HG02642 (cell line): ENCODE measurements at regions not wholly inside any gene's neighbourhood (a gene's known extent, or its start where the extent isn't known, plus 50 kb on each side); places are given as distances from the start of the nearest gene placed in this dataset.
"Not testable (repeated sequence)": the region's sequence is repeated elsewhere in the genome, so short reads cannot be mapped to it uniquely, and the experiment has no call there.

ENCODE experiments used
- ATAC-seq: cut with Tn5 transposase; IDR thresholded peaks from one replicate; pipeline ENCODE4 v1.9.1; 2021; ENCODE audit warnings: mild to moderate bottlenecking; ENCODE audit not compliant: unreplicated experiment, poor library complexity

- peak; percentile 66 for ATAC-seq
Observed at GRCh38 chr17:72560303-72561247, 439.8 kb downstream of the SOX9 start.

- ATAC-seq = no peak
Observed at GRCh38 chr17:72561266-72561665, 440.4 kb downstream of the SOX9 start.

GRCh38 chr17:72561680-72562079 is 440.9 kb downstream of the SOX9 start:
- ATAC-seq = no peak

GRCh38 chr17:72562615-72563188 is 441.9 kb downstream of the SOX9 start:
- no peak for ATAC-seq

GRCh38 chr17:72563952-72564351 is 443.1 kb downstream of the SOX9 start:
- ATAC-seq = no peak

- no peak for ATAC-seq
Observed at GRCh38 chr17:72565006-72565405, 444.2 kb downstream of the SOX9 start.

- no peak for ATAC-seq
Observed at GRCh38 chr17:72565758-72566157, 444.9 kb downstream of the SOX9 start.

- no peak for ATAC-seq
Observed at GRCh38 chr17:72566671-72567484, 446.1 kb downstream of the SOX9 start.

GRCh38 chr17:72567774-72568173 is 447.0 kb downstream of the SOX9 start:
- ATAC-seq = no peak

- ATAC-seq = no peak
Observed at GRCh38 chr17:72569148-72569946, 448.5 kb downstream of the SOX9 start.

- no peak for ATAC-seq
Observed at GRCh38 chr17:72571813-72572396, 451.1 kb downstream of the SOX9 start.

- ATAC-seq = no peak
Observed at GRCh38 chr17:72572604-72573491, 452.0 kb downstream of the SOX9 start.

GRCh38 chr17:72573492-72573801 is 452.6 kb downstream of the SOX9 start:
- not testable (repeated sequence) for ATAC-seq

GRCh38 chr17:72574675-72575510 is 454.1 kb downstream of the SOX9 start:
- no peak for ATAC-seq

GRCh38 chr17:72575542-72576233 is 454.9 kb downstream of the SOX9 start:
- ATAC-seq = no peak

GRCh38 chr17:72576289-72576759 is 455.5 kb downstream of the SOX9 start:
- no peak for ATAC-seq

- ATAC-seq = no peak
Observed at GRCh38 chr17:72578817-72579470, 458.1 kb downstream of the SOX9 start.
